ENCODE measurements at regions not wholly inside any gene's neighbourhood (a gene's known extent, or its start where the extent isn't known, plus 50 kb on each side); places are given as distances from the start of the nearest gene placed in this dataset.

DNA sequence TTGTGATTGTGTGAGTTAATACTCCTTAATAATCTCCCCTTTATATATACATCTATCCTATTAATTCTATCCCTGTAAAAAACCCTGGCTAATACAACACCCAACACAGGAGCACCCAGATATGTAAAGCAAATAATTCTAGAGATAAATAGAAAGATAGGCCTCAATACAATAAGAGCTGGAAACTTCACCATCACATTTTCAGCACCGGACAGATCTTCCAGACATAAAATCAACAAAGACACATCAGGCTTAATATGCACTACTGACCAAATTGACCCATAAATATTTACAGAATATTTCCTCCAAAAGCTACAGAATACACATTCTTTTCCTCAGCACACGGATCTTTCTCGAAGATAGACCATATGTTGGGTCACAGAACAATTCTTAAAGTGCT, 71.0 kb upstream of the ST8SIA4 start:
- TF ChIP-seq, protein P1, sequence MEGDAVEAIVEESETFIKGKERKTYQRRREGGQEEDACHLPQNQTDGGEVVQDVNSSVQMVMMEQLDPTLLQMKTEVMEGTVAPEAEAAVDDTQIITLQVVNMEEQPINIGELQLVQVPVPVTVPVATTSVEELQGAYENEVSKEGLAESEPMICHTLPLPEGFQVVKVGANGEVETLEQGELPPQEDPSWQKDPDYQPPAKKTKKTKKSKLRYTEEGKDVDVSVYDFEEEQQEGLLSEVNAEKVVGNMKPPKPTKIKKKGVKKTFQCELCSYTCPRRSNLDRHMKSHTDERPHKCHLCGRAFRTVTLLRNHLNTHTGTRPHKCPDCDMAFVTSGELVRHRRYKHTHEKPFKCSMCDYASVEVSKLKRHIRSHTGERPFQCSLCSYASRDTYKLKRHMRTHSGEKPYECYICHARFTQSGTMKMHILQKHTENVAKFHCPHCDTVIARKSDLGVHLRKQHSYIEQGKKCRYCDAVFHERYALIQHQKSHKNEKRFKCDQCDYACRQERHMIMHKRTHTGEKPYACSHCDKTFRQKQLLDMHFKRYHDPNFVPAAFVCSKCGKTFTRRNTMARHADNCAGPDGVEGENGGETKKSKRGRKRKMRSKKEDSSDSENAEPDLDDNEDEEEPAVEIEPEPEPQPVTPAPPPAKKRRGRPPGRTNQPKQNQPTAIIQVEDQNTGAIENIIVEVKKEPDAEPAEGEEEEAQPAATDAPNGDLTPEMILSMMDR (IDR thresholded peaks at IDR 0.05) = no peak
- no peak for TF ChIP-seq POLR2A (IDR thresholded peaks at IDR 0.05)
- TF ChIP-seq EP300 (IDR thresholded peaks at IDR 0.05) = no peak
